NCI-H2107 (cell line): ENCODE measurements at regions not wholly inside any gene's neighbourhood (a gene's known extent, or its start where the extent isn't known, plus 50 kb on each side); places are given as distances from the start of the nearest gene placed in this dataset.
A peak's percentile ranks its signal among the peaks of the same experiment; 100 is the strongest.
"Not testable (repeated sequence)": the region's sequence is repeated elsewhere in the genome, so short reads cannot be mapped to it uniquely, and the experiment has no call there.

Experiments used
- DNase-seq: peaks from one replicate; lab custom pipeline; 2025; lab: John Stamatoyannopoulos, UW

GRCh38 chr14:59116984-59117415 is 71.5 kb upstream of the DAAM1 start:
- peak; percentile 10 for DNase-seq

- no peak for DNase-seq
These were observed 70.5 kb upstream of the DAAM1 start for GRCh38 chr14:59117754-59118528.

GRCh38 chr14:59120921-59121320 is 67.5 kb upstream of the DAAM1 start:
- no peak for DNase-seq

- no peak for DNase-seq
These were observed 64.9 kb upstream of the DAAM1 start for GRCh38 chr14:59123531-59123930.

- DNase-seq, result peak; percentile 41
These were observed 64.5 kb upstream of the DAAM1 start for GRCh38 chr14:59123975-59124374.

- DNase-seq, result no peak
These were observed 63.3 kb upstream of the DAAM1 start for GRCh38 chr14:59125156-59125555.

- DNase-seq, result peak; percentile 83
These were observed 61.6 kb upstream of the DAAM1 start for GRCh38 chr14:59126714-59127436.

- DNase-seq, result no peak
These were observed 61.1 kb upstream of the DAAM1 start for GRCh38 chr14:59127437-59127732.

GRCh38 chr14:59130462-59130861 is 58.0 kb upstream of the DAAM1 start:
- no peak for DNase-seq

GRCh38 chr14:59131938-59132795 is 56.3 kb upstream of the DAAM1 start:
- DNase-seq, result no peak

- DNase-seq, result no peak
These were observed 55.5 kb upstream of the DAAM1 start for GRCh38 chr14:59132796-59133494.

- no peak for DNase-seq
These were observed 54.8 kb upstream of the DAAM1 start for GRCh38 chr14:59133709-59134108.

- no peak for DNase-seq
These were observed 54.2 kb upstream of the DAAM1 start for GRCh38 chr14:59134307-59134706.

- no peak for DNase-seq
These were observed 51.2 kb upstream of the DAAM1 start for GRCh38 chr14:59137256-59137655.

GRCh38 chr14:59138576-59138975 is 49.9 kb upstream of the DAAM1 start:
- not testable (repeated sequence) for DNase-seq
